Hepatocyte (in vitro differentiated cells): ENCODE measurements at regions not wholly inside any gene's neighbourhood (a gene's known extent, or its start where the extent isn't known, plus 50 kb on each side); places are given as distances from the start of the nearest gene placed in this dataset.

Source experiments
- CTCF ChIP-seq: fragments of 200-600 bp; sonication (generic); IDR thresholded peaks from 2 replicates; pipeline ENCODE4 v1.5.1; 2016; ENCODE audit warnings: antibody characterized with exemption, mild to moderate bottlenecking; ENCODE audit not compliant: poor library complexity
- EZH2 ChIP-seq: fragments of 200-600 bp; sonication (generic); IDR thresholded peaks from 2 replicates; pipeline ENCODE4 v1.6.1; 2016; ENCODE audit warnings: antibody characterized with exemption, mild to moderate bottlenecking, borderline replicate concordance

- TF ChIP-seq CTCF (no peak), EZH2 (no peak)
Measured at GRCh38 chr1:88124614-88125013, 559.5 kb upstream of the PKN2 start.
